Transverse colon (tissue), 4 donors: ENCODE measurements at regions not wholly inside any gene's neighbourhood (a gene's known extent, or its start where the extent isn't known, plus 50 kb on each side); places are given as distances from the start of the nearest gene placed in this dataset.

Experiments used
- DNase-seq: peaks from one replicate; pipeline ENCODE4 v3.0.0-alpha.2; 2019
- H3K27ac ChIP-seq, 4 donors: fragments of 200-600 bp; sonication (generic); 2 replicates each; pipeline ENCODE4 v1.5.1; 2016 to 2018; ENCODE audit warnings: inconsistent platforms in 4 of 4
- H3K27me3 ChIP-seq: fragments of 200-600 bp; sonication (generic); 2 replicates; pipeline ENCODE4 v1.5.1; 2017; ENCODE audit warnings: inconsistent platforms
- H3K36me3 ChIP-seq, 4 donors: fragments of 200-600 bp; sonication (generic); 2 replicates each; pipeline ENCODE4 v1.5.1; 2017 to 2019; ENCODE audit warnings: inconsistent platforms in 4 of 4
- H3K4me1 ChIP-seq, 4 donors: fragments of 200-600 bp; sonication (generic); 2 replicates each; pipeline ENCODE4 v1.5.1; 2017 to 2020; ENCODE audit warnings: inconsistent platforms in 4 of 4
- H3K4me3 ChIP-seq, 4 donors: fragments of 200-600 bp; sonication (generic); 1 replicate in 1 of 4; 2 replicates in 3 of 4; pipeline versions ENCODE4 v1.5.1 to v1.6.1; 2017 to 2019; ENCODE audit warnings: inconsistent platforms in 4 of 4
- H3K9me3 ChIP-seq, 2 donors: fragments of 200-600 bp; sonication (generic); 2 replicates each; pipeline ENCODE4 v1.5.1; 2017 to 2019; ENCODE audit warnings: inconsistent platforms in 2 of 2
- EP300 ChIP-seq: sonication (generic); formaldehyde crosslinking; IDR thresholded peaks from one replicate; pipeline ENCODE4 v1.6.1; 2017; ENCODE audit warnings: antibody characterized with exemption, low read depth
- POLR2A ChIP-seq: fragments of 450-650 bp; IDR thresholded peaks from one replicate; pipeline ENCODE4 v1.6.1; 2016; ENCODE audit warnings: antibody characterized with exemption, mild to moderate bottlenecking, moderate library complexity
- POLR2AphosphoS5 ChIP-seq, 3 donors: sonication (generic); formaldehyde crosslinking; IDR thresholded peaks; one replicate each; pipeline ENCODE4 v1.6.1; 2016; ENCODE audit warnings: antibody characterized with exemption in 3 of 3
- WGBS, 2 donors: methylation state at CpG; one replicate each; pipeline ENCODE4 v1.1.5; 2018; ENCODE audit warnings: low coverage in 1 of 2; 5-methylcytosine and 5-hydroxymethylcytosine counted together
- in situ Hi-C, 4 donors: fragments of 200-750 bp; cut with MboI; loops; one replicate each; pipeline versions ENCODE4 v1.15.0 to v1.15.1; 2017; ENCODE audit warnings: low sequenced_read_pairs in 3 of 4, low pct_ligation_motif_present in 1 of 4, low pct_unique_long_range_greater_than_20kb in 1 of 4
- intact Hi-C: fragments of 100-400 bp; cut with DNase I; formaldehyde crosslinking; loops from one replicate; pipeline ENCODE4 v1.15.1; 2023; ENCODE audit warnings: low total_unique reads
- TF ChIP-seq, protein P1 (sequence below), 5 experiments: fragments of 200-600 bp in 3 of 5; fragments of 450-650 bp in 2 of 5; sonication (generic) in 3 of 5; IDR thresholded peaks; 1 replicate in 2 of 5; 2 replicates in 3 of 5; pipeline ENCODE4 v1.5.1; 2016 to 2017; ENCODE audit warnings: antibody characterized with exemption in 5 of 5, inconsistent platforms in 3 of 5, mild to moderate bottlenecking in 2 of 5, moderate library complexity in 1 of 5

DNA sequence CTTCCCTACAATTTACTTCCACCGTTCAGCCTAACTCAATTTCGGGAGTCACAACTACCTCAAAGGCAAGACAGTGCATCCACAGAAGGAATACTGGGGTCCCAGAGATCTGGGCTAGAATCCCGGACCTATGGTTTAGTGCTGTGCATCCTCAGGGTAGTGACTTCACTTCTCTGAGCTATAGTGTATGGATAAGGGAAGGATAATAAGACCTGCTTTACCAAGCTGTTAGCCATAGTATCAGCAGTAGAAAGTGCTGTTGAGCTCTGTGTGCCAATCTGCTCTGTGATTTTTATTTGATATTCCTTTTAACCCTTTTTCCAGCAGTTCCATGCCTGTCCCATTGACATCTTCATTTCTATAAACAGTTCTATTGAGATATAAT lies 1044.3 kb downstream of the BCL11B start:
- TF ChIP-seq EP300, result no peak
- no peak for TF ChIP-seq POLR2A
- TF ChIP-seq, protein P1, sequence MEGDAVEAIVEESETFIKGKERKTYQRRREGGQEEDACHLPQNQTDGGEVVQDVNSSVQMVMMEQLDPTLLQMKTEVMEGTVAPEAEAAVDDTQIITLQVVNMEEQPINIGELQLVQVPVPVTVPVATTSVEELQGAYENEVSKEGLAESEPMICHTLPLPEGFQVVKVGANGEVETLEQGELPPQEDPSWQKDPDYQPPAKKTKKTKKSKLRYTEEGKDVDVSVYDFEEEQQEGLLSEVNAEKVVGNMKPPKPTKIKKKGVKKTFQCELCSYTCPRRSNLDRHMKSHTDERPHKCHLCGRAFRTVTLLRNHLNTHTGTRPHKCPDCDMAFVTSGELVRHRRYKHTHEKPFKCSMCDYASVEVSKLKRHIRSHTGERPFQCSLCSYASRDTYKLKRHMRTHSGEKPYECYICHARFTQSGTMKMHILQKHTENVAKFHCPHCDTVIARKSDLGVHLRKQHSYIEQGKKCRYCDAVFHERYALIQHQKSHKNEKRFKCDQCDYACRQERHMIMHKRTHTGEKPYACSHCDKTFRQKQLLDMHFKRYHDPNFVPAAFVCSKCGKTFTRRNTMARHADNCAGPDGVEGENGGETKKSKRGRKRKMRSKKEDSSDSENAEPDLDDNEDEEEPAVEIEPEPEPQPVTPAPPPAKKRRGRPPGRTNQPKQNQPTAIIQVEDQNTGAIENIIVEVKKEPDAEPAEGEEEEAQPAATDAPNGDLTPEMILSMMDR (IDR thresholded peaks at IDR 0.05), result no peak
- TF ChIP-seq POLR2AphosphoS5 (IDR thresholded peaks at IDR 0.05), result no peak
- in situ Hi-C loops, result no loop called here
- WGBS, 2 donors, result 90 to 92% methylated on average over 3 of the region's 3 CpGs

DNA sequence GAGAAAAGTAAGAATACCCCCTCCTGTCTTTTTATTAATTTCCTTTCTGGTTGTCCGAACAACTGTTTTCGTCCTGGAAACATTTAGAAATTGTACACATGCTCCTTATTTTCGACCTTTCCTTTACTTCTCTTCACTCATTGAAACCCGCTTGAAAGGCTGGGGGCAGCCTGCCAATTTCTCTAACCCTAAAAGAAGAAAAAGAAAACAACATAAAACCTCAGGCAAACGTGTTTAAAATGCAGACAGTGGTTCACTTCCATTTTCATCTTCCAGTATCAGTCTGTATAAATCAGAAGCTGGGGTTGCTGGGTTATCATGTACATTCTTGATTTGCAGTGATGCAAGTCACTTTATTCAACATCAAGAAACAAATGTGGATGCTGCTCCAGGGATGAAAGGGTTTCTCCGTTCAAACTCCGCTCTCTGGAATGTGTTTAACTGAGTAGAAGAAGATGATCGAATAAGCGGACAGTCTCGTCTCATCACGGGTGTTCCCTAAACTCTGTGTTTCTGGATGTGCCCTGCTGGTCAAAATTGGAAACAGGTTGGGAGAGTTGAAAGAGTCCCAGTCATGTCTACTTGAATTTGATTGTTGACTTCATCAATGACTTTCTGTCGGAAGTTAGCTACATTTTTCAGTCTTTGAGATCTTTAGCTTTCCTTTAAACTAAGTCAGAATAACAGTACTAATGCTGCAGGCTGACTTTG lies 1042.2 kb downstream of the BCL11B start:
- 50 to 56% methylated on average over 12 of the region's 12 CpGs for WGBS, 2 donors
- TF ChIP-seq POLR2A (no peak), EP300 (no peak), POLR2AphosphoS5 (IDR thresholded peaks at IDR 0.05) (no peak)
- TF ChIP-seq, protein P1 (IDR thresholded peaks at IDR 0.05), result no peak
- no peak overlapping the region for H3K4me3 ChIP-seq
- intact Hi-C loops (no loop called here), in situ Hi-C loops (no loop called here)
- H3K27me3 ChIP-seq, result peaks cover 5% of the 10 kb centered on the region
- no peaks in the 10 kb centered on the region for H3K36me3 ChIP-seq
- H3K27ac ChIP-seq, result no peak overlapping the region
- DNase-seq, result no peak
- H3K9me3 ChIP-seq, result no peaks in the 10 kb centered on the region
- H3K4me1 ChIP-seq, result no peaks in the 10 kb centered on the region

More for the DNA sequence above, 1044.3 kb downstream of the BCL11B start:
- DNase-seq, result no peak
- peaks cover under 1% of the 10 kb centered on the region for H3K27me3 ChIP-seq
- no peak overlapping the region for H3K4me3 ChIP-seq
- no peak overlapping the region for H3K27ac ChIP-seq
- H3K36me3 ChIP-seq, result no peaks in the 10 kb centered on the region
- no peaks in the 10 kb centered on the region for H3K4me1 ChIP-seq
- no peaks in the 10 kb centered on the region for H3K9me3 ChIP-seq
- intact Hi-C loops, result no loop called here

DNA sequence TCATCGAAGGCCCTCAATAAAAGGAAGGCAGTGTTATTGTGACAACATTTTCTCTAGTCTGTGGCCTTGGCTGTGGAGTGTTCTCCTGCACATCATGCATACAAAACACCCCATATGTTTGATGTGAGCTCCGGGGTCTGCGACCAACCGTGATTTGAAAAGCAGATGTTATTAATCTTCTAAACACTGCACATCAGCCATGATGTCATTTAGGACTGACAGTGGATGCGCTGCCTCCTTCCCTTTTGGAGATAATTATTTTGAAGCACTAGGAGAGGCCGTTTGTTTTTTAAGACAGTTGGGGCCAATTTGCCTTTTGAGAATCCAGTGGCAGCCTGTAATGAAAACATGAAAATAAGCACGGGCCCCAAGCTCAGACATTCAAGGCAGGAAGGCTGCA lies 1041.6 kb downstream of the BCL11B start:
- H3K4me1 ChIP-seq, result no peaks in the 10 kb centered on the region
- no peak for DNase-seq
- TF ChIP-seq EP300, result no peak
- TF ChIP-seq, protein P1 (IDR thresholded peaks at IDR 0.05), result no peak
- TF ChIP-seq POLR2A, result no peak
- TF ChIP-seq POLR2AphosphoS5 (IDR thresholded peaks at IDR 0.05), result no peak
- H3K27me3 ChIP-seq, result peaks cover 5% of the 10 kb centered on the region
- in situ Hi-C loops, result no loop called here
- no peak overlapping the region for H3K4me3 ChIP-seq
- H3K9me3 ChIP-seq, result no peaks in the 10 kb centered on the region
- H3K27ac ChIP-seq, result no peak overlapping the region
- WGBS, 2 donors, result 80 to 83% methylated on average over 1 to 7 of the region's 7 CpGs
- no peaks in the 10 kb centered on the region for H3K36me3 ChIP-seq
- intact Hi-C loops, result no loop called here

DNA sequence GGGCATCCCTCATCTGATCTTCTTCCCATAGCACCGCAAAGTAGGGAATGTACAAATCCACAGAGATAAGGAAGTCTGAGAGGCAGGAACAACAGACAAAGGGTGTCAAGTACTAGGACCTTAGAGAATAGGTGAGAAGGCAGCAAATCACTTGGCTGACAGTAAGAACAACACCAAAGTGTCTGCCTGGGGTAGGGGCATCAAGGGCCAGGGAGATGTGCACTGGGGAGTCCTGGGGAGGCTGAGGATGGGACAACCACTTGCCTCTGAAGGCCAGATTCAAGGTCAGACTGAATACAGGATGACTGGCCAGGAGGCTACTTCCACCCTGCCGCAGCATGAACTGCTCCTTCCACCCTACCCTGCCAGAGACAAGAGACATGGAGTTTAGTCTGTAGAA lies 1040.8 kb downstream of the BCL11B start:
- H3K4me3 ChIP-seq, result no peak overlapping the region
- H3K36me3 ChIP-seq, result no peaks in the 10 kb centered on the region
- in situ Hi-C loops, result no loop called here
- H3K4me1 ChIP-seq, result no peaks in the 10 kb centered on the region
- H3K27me3 ChIP-seq, result peaks cover 5% of the 10 kb centered on the region
- WGBS, 2 donors, result 82% methylated on average over 2 of the region's 2 CpGs; no CpG with 5 or more reads in 1 of the 2 donors
- H3K27ac ChIP-seq, result no peak overlapping the region
- no peak for DNase-seq
- intact Hi-C loops, result no loop called here
- TF ChIP-seq, protein P1 (IDR thresholded peaks at IDR 0.05), result no peak
- TF ChIP-seq EP300 (no peak), POLR2A (no peak), POLR2AphosphoS5 (IDR thresholded peaks at IDR 0.05) (no peak)
- no peaks in the 10 kb centered on the region for H3K9me3 ChIP-seq
